GM12878 (cell line): ENCODE measurements at regions not wholly inside any gene's neighbourhood (a gene's known extent, or its start where the extent isn't known, plus 50 kb on each side); places are given as distances from the start of the nearest gene placed in this dataset.

Experiments used
- ATAC-seq: fragments of 200-7000 bp; cut with Tn5 transposase; 3 replicates; pipeline ENCODE4 v1.9.1; 2020; ENCODE audit warnings: mild to moderate bottlenecking, moderate library complexity
- BruUV-seq: library from RNA; stranded (reverse); fragments of 400-500 nt; replicated peaks from 2 replicates; lab custom pipeline; 2021; lab: Mats Ljungman, UMichigan
- CTCF ChIA-PET: fragments of 300-600 bp; sonication (Branson Sonifier 250); formaldehyde crosslinking; extraction: SDS; loops from one replicate; lab custom pipeline; 2021; ENCODE audit warnings: inconsistent platforms; lab: Yijun Ruan, JAX
- POLR2A ChIA-PET: fragments of 350-600 bp; formaldehyde crosslinking; extraction: SDS; loops from one replicate; lab custom pipeline; 2021; ENCODE audit warnings: inconsistent platforms; lab: Charles Lee
- RAD21 ChIA-PET: fragments of 300-600 bp; sonication (Branson Sonifier 250); formaldehyde crosslinking; loops from one replicate; lab custom pipeline; 2023; ENCODE audit warnings: antibody characterized with exemption; ENCODE audit not compliant: unreplicated experiment; lab: Charles Lee
- SMC1A ChIA-PET: fragments of 300-600 bp; sonication (Branson Sonifier 250); formaldehyde crosslinking; loops from one replicate; lab custom pipeline; 2023; ENCODE audit not compliant: unreplicated experiment, uncharacterized antibody; lab: Charles Lee
- DNase-seq: peaks from one replicate; pipeline ENCODE4 v3.0.0-alpha.2; 2011; ENCODE audit warnings: low read depth, low spot score
- FAIRE-seq: peaks from 3 replicates; lab custom pipeline; 2011; peaks lifted over from hg19 to GRCh38; lab: Jason Lieb, UNC
- H2AFZ ChIP-seq: 2 replicates; pipeline ENCODE4 v1.6.0; 2011; ENCODE audit warnings: low read depth, low read length, control low read depth; ENCODE audit not compliant: control insufficient read depth
- H3K27ac ChIP-seq: 2 replicates; pipeline ENCODE4 v1.5.1; 2011; ENCODE audit warnings: control low read depth; ENCODE audit not compliant: control insufficient read depth, insufficient read depth
- H3K27me3 ChIP-seq, 2 experiments: replicated peaks in 1 of 2; 2 replicates each; pipeline versions ENCODE4 v1.6.0 to v1.6.1; 2011; ENCODE audit warnings: low read length in 1 of 2; ENCODE audit not compliant: control insufficient read depth in 2 of 2, insufficient read depth in 2 of 2
- H3K36me3 ChIP-seq, 2 experiments: 2 replicates each; pipeline ENCODE4 v1.5.1; 2011; ENCODE audit warnings: low read length in 1 of 2; ENCODE audit not compliant: control insufficient read depth in 2 of 2, insufficient read depth in 2 of 2
- H3K4me1 ChIP-seq: 2 replicates; pipeline ENCODE4 v1.6.1; 2011; ENCODE audit warnings: mild to moderate bottlenecking, low read length, moderate library complexity, mixed read lengths; ENCODE audit not compliant: control insufficient read depth, insufficient read depth
- H3K4me2 ChIP-seq: 2 replicates; pipeline ENCODE4 v1.6.0; 2011; ENCODE audit warnings: control low read depth; ENCODE audit not compliant: control insufficient read depth, insufficient read depth
- H3K4me3 ChIP-seq: fragments of 200-600 bp; sonication (generic); 2 replicates; pipeline ENCODE4 v1.5.1; 2016
- H3K79me2 ChIP-seq: 2 replicates; pipeline ENCODE4 v1.6.0; 2011; ENCODE audit warnings: low read length; ENCODE audit not compliant: control insufficient read depth, insufficient read depth
- H3K9ac ChIP-seq: 2 replicates; pipeline ENCODE4 v1.8.0; 2011; ENCODE audit warnings: low read length, control low read depth, mixed read lengths; ENCODE audit not compliant: control insufficient read depth, insufficient read depth
- H3K9me3 ChIP-seq: replicated peaks from 3 replicates; pipeline ENCODE4 v1.5.1; 2011; ENCODE audit warnings: mild to moderate bottlenecking, low read length; ENCODE audit not compliant: control insufficient read depth, insufficient read depth
- H4K20me1 ChIP-seq: 2 replicates; pipeline ENCODE4 v1.6.0; 2011; ENCODE audit not compliant: control insufficient read depth, insufficient read depth
- BACH1 ChIP-seq: fragments of 450-650 bp; IDR thresholded peaks from 2 replicates; pipeline ENCODE4 v1.6.1; 2017; ENCODE audit warnings: mild to moderate bottlenecking, borderline replicate concordance
- CBFB ChIP-seq: IDR thresholded peaks from 2 replicates; pipeline ENCODE4 v1.6.1; 2016; ENCODE audit warnings: antibody characterized with exemption, low read depth
- E4F1 ChIP-seq: fragments of 450-650 bp; IDR thresholded peaks from 2 replicates; pipeline ENCODE4 v1.6.1; 2018; ENCODE audit warnings: borderline replicate concordance, mild to moderate bottlenecking; ENCODE audit not compliant: partially characterized antibody
- EGR1 ChIP-seq, 2 experiments: IDR thresholded peaks; 1 replicate in 1 of 2; 2 replicates in 1 of 2; pipeline ENCODE4 v1.6.1; 2011 to 2012; ENCODE audit warnings: low read depth in 2 of 2, low read length in 2 of 2, borderline replicate concordance in 1 of 2, mild to moderate bottlenecking in 1 of 2, moderate library complexity in 1 of 2
- FOS ChIP-seq: IDR thresholded peaks from 3 replicates; pipeline ENCODE4 v1.6.1; 2011; ENCODE audit warnings: borderline replicate concordance; ENCODE audit not compliant: insufficient read length; ENCODE audit errors: extremely low read depth
- HCFC1 ChIP-seq: fragments of 150-350 bp; IDR thresholded peaks from 2 replicates; pipeline ENCODE4 v1.6.1; 2014; ENCODE audit warnings: low read length
- HDAC2 ChIP-seq: fragments of 200-600 bp; sonication (generic); IDR thresholded peaks from 2 replicates; pipeline ENCODE4 v1.6.1; 2017
- IKZF2 ChIP-seq, 2 experiments: fragments of 450-650 bp; IDR thresholded peaks; 2 replicates each; pipeline ENCODE4 v1.6.1; 2017; ENCODE audit warnings: mild to moderate bottlenecking in 2 of 2, moderate library complexity in 2 of 2
- IRF5 ChIP-seq: fragments of 450-650 bp; IDR thresholded peaks from 2 replicates; pipeline ENCODE4 v1.6.1; 2017; ENCODE audit warnings: borderline replicate concordance
- JUNB ChIP-seq: IDR thresholded peaks from 2 replicates; pipeline ENCODE4 v1.6.1; 2016; ENCODE audit warnings: antibody characterized with exemption, mild to moderate bottlenecking
- NRF1 ChIP-seq: conservative IDR thresholded peaks from 2 replicates; pipeline ENCODE4 v1.6.1; 2011; ENCODE audit warnings: mild to moderate bottlenecking, low read depth, low read length, improper control_type of control experiment
- RB1 ChIP-seq: fragments of 450-650 bp; formaldehyde crosslinking; IDR thresholded peaks from 2 replicates; pipeline ENCODE4 v1.6.1; 2017; ENCODE audit warnings: mild to moderate bottlenecking, borderline replicate concordance
- SMARCA5 ChIP-seq: fragments of 450-650 bp; IDR thresholded peaks from 2 replicates; pipeline ENCODE4 v1.6.1; 2017; ENCODE audit warnings: mild to moderate bottlenecking
- ZBTB40 ChIP-seq: fragments of 450-650 bp; IDR thresholded peaks from 2 replicates; pipeline ENCODE4 v1.6.1; 2016; ENCODE audit warnings: mild to moderate bottlenecking, moderate library complexity, borderline replicate concordance
- ZSCAN29 ChIP-seq: fragments of 450-650 bp; IDR thresholded peaks from 2 replicates; pipeline ENCODE4 v1.6.1; 2017; ENCODE audit warnings: mild to moderate bottlenecking, moderate library complexity
- WGBS: methylation state at CpG from one replicate; pipeline ENCODE4 v1.1.6; 2016; ENCODE audit warnings: low lambda C conversion rate; ENCODE audit not compliant: insufficient replicate concordance, insufficient coverage; ENCODE audit errors: missing lambda C conversion rate; 5-methylcytosine and 5-hydroxymethylcytosine counted together
- in situ Hi-C: fragments of 300-500 bp; cut with MboI; formaldehyde crosslinking; loops from 9 replicates; pipeline ENCODE4 v1.14.3; 2018; ENCODE audit warnings: mixed read lengths
- intact Hi-C: fragments of 100-400 bp; cut with micrococcal nuclease; formaldehyde crosslinking; loops from one replicate; pipeline ENCODE4 v1.14.2; 2022; ENCODE audit not compliant: unreplicated experiment

- DNase-seq, result peak; percentile 31
- in situ Hi-C loops (no loop called here), intact Hi-C loops (no loop called here)
- ChIA-PET CTCF (interaction anchor here (0.5 to 2.0 kb wide), 8 partner anchors 11 to 291 kb away, joined by 3 to 5 read pairs (median 3); no protein-coding TSS in a partner anchor), SMC1A (interaction anchor here (0.6 to 2.4 kb wide), 23 partner anchors 11 to 1733 kb away, joined by 3 to 13 read pairs (median 4); no protein-coding TSS in a partner anchor), RAD21 (interaction anchor here (0.6 to 2.4 kb wide), 21 partner anchors 12 to 1063 kb away, joined by 3 to 17 read pairs (median 4); partner anchors contain the start of gene HMHB1), POLR2A (interaction anchor here (0.6 to 1.4 kb wide), 9 partner anchors 11 to 377 kb away, joined by 3 to 6 read pairs (median 4); no protein-coding TSS in a partner anchor)
- H3K27me3 ChIP-seq, result no peaks in the 10 kb centered on the region
- H3K79me2 ChIP-seq, result no peaks in the 10 kb centered on the region
- no peak overlapping the region for H3K4me2 ChIP-seq
- no peaks in the 10 kb centered on the region for H4K20me1 ChIP-seq
- H2AFZ ChIP-seq, result peak overlapping the region; percentile 55
- ATAC-seq, result peak; percentile 100
- H3K4me1 ChIP-seq, result peaks cover 7% of the 10 kb centered on the region
- BruUV-seq, result no TSS peak
- H3K36me3 ChIP-seq, result no peaks in the 10 kb centered on the region
- H3K27ac ChIP-seq, result no peak overlapping the region
- 36% methylated on average over 4 of the region's 4 CpGs for WGBS
- no peaks in the 10 kb centered on the region for H3K9me3 ChIP-seq
- peak; percentile 62 for FAIRE-seq
- no peak overlapping the region for H3K9ac ChIP-seq
- H3K4me3 ChIP-seq, result no peak overlapping the region
- peak; percentile 23; the same call in 1 of the 2 replicates for TF ChIP-seq JUNB
- TF ChIP-seq IRF5, result no peak
- TF ChIP-seq EGR1 (IDR thresholded peaks at IDR 0.05; ENCODE audit: borderline replicate concordance in 1 of 2, low read depth in 2 of 2, low read length in 2 of 2), result no peak
- TF ChIP-seq SMARCA5, result peak; percentile 37; the same call in 1 of the 2 replicates
- TF ChIP-seq RB1, result no peak
- TF ChIP-seq ZSCAN29, result peak; percentile 71; the same call in 1 of the 2 replicates
- TF ChIP-seq NRF1, result no peak
- peak; percentile 87; the same call in 1 of the 2 replicates for TF ChIP-seq BACH1
- TF ChIP-seq ZBTB40, result no peak
- TF ChIP-seq HDAC2, result no peak
- TF ChIP-seq HCFC1, result no peak
- TF ChIP-seq CBFB, result no peak
- no peak for TF ChIP-seq FOS
- TF ChIP-seq IKZF2 (IDR thresholded peaks at IDR 0.05), result peak; percentile 86
- no peak for TF ChIP-seq E4F1
Measured at GRCh38 chr5:143693651-143694252, 118.2 kb upstream of the HMHB1 start.
